K562 (cell line): ENCODE measurements at regions not wholly inside any gene's neighbourhood (a gene's known extent, or its start where the extent isn't known, plus 50 kb on each side); places are given as distances from the start of the nearest gene placed in this dataset.
"Not testable (repeated sequence)": the region's sequence is repeated elsewhere in the genome, so short reads cannot be mapped to it uniquely, and the experiment has no call there.

ENCODE experiments used
- ATAC-seq: fragments of 200-7000 bp; cut with Tn5 transposase; 3 replicates; pipeline ENCODE4 v1.9.1; 2020; ENCODE audit warnings: moderate library complexity
- BruUV-seq: library from RNA; stranded (reverse); fragments of 400-500 nt; replicated peaks from 2 replicates; lab custom pipeline; 2021; lab: Mats Ljungman, UMichigan
- CTCF ChIA-PET: fragments of 300-600 bp; formaldehyde crosslinking; extraction: SDS; loops from one replicate; lab custom pipeline; 2021; ENCODE audit warnings: low intra/inter-chr PET ratio; lab: Yijun Ruan, JAX
- POLR2A ChIA-PET: fragments of 300-600, 350-650 bp; sonication (Branson Sonifier 250); formaldehyde crosslinking; extraction: SDS; loops from one replicate; lab custom pipeline; 2021; ENCODE audit warnings: antibody characterized with exemption, inconsistent platforms; lab: Yijun Ruan, JAX
- DNase-seq, 4 experiments: peaks; one replicate each; pipeline versions ENCODE4 v3.0.0 to v3.0.0-alpha.2; 2011 to 2018; ENCODE audit warnings: low spot score in 3 of 4, mixed read lengths in 3 of 4; ENCODE audit errors: extremely low read depth in 1 of 4
- FAIRE-seq: peaks from 2 replicates; lab custom pipeline; 2011; peaks lifted over from hg19 to GRCh38; lab: Jason Lieb, UNC
- H2AFZ ChIP-seq: 2 replicates; pipeline ENCODE4 v1.6.0; 2011; ENCODE audit warnings: low read depth, low read length, control low read depth, inconsistent platforms
- H3K27ac ChIP-seq: fragments of 200-600 bp; 3 replicates; pipeline ENCODE4 v1.8.0; 2011; ENCODE audit warnings: low read depth, mild to moderate bottlenecking, control low read depth, inconsistent platforms, low read length, moderate library complexity, mixed read lengths; ENCODE audit errors: extremely low read depth
- H3K27me3 ChIP-seq, 2 experiments: fragments of 300-600 bp in 1 of 2; 2 replicates in 1 of 2; 3 replicates in 1 of 2; pipeline versions ENCODE4 v1.6.0 to v1.8.0; 2011; ENCODE audit warnings: inconsistent platforms in 2 of 2, low read length in 2 of 2, mild to moderate bottlenecking in 1 of 2, mixed read lengths in 1 of 2, moderate library complexity in 1 of 2; ENCODE audit not compliant: control insufficient read depth in 2 of 2, insufficient read depth in 2 of 2
- H3K36me3 ChIP-seq: fragments of 300-600 bp; 3 replicates; pipeline ENCODE4 v1.8.0; 2011; ENCODE audit warnings: mild to moderate bottlenecking, low read length, inconsistent platforms; ENCODE audit not compliant: control insufficient read depth, insufficient read depth
- H3K4me1 ChIP-seq, 2 experiments: fragments of 200-600 bp in 1 of 2; replicated peaks in 1 of 2; 2 replicates in 1 of 2; 3 replicates in 1 of 2; pipeline versions ENCODE4 v1.5.1 to v1.8.0; 2011; ENCODE audit warnings: inconsistent platforms in 2 of 2, low read length in 2 of 2, mild to moderate bottlenecking in 1 of 2, mixed read lengths in 1 of 2, moderate library complexity in 1 of 2; ENCODE audit not compliant: control insufficient read depth in 2 of 2, insufficient read depth in 2 of 2
- H3K4me2 ChIP-seq: 2 replicates; pipeline ENCODE4 v1.6.1; 2011; ENCODE audit warnings: low read length, control low read depth, inconsistent platforms, mixed read lengths; ENCODE audit not compliant: insufficient read depth
- H3K4me3 ChIP-seq: fragments of 200-600 bp; sonication (generic), shearing (Covaris generic); 2 replicates; pipeline ENCODE4 v1.5.1; 2016; ENCODE audit warnings: control low read depth, inconsistent platforms
- H3K79me2 ChIP-seq: fragments of 200-600 bp; 3 replicates; pipeline ENCODE4 v1.8.0; 2011; ENCODE audit warnings: low read length, inconsistent platforms; ENCODE audit not compliant: control insufficient read depth, insufficient read depth
- H3K9ac ChIP-seq, 2 experiments: 2 replicates each; pipeline versions ENCODE4 v1.6.0 to v1.6.1; 2011; ENCODE audit warnings: low read depth in 2 of 2, low read length in 2 of 2, control low read depth in 1 of 2, inconsistent platforms in 1 of 2, mild to moderate bottlenecking in 1 of 2, mixed read lengths in 1 of 2; ENCODE audit not compliant: insufficient read depth in 1 of 2
- H3K9me1 ChIP-seq: one replicate; pipeline ENCODE4 v1.6.0; 2011; ENCODE audit warnings: inconsistent platforms, mild to moderate bottlenecking, low read length, moderate library complexity; ENCODE audit not compliant: control insufficient read depth, insufficient read depth
- H3K9me3 ChIP-seq: replicated peaks from 2 replicates; pipeline ENCODE4 v1.5.1; 2011; ENCODE audit warnings: low read depth, low read length, inconsistent platforms; ENCODE audit not compliant: control insufficient read depth, insufficient read depth
- H4K20me1 ChIP-seq: replicated peaks from 2 replicates; pipeline ENCODE4 v1.6.1; 2011; ENCODE audit warnings: low read length, inconsistent platforms, mixed read lengths; ENCODE audit not compliant: control insufficient read depth, insufficient read depth
- MTA2 ChIP-seq: fragments of 450-650 bp; IDR thresholded peaks from 2 replicates; pipeline ENCODE4 v1.6.1; 2016; ENCODE audit warnings: low read depth
- RBM39 ChIP-seq: fragments of 200-400 bp; formaldehyde crosslinking; optimal IDR thresholded peaks from 2 replicates; pipeline ENCODE3; 2018; ENCODE audit warnings: low read depth, low read length
- SOX6 ChIP-seq: fragments of 450-650 bp; IDR thresholded peaks from 2 replicates; pipeline ENCODE4 v1.6.1; 2014; ENCODE audit warnings: mild to moderate bottlenecking
- TAF15 ChIP-seq: fragments of 200-400 bp; formaldehyde crosslinking; IDR thresholded peaks from 2 replicates; pipeline ENCODE4 v1.6.1; 2017; ENCODE audit warnings: mild to moderate bottlenecking, low read depth, low read length, moderate library complexity
- WGBS: fragments of 100-300 bp; shearing (Covaris generic); methylation state at CpG from one replicate; pipeline ENCODE4 v1.1.6; 2016; ENCODE audit warnings: low coverage, mixed read lengths; ENCODE audit not compliant: insufficient coverage; ENCODE audit errors: missing lambda C conversion rate; 5-methylcytosine and 5-hydroxymethylcytosine counted together
- in situ Hi-C: fragments of 300-500 bp; cut with MboI; formaldehyde crosslinking; loops from 4 replicates; pipeline ENCODE4 v1.15.0; 2018; ENCODE audit warnings: inconsistent platforms, mixed read lengths
- intact Hi-C: fragments of 100-400 bp; cut with micrococcal nuclease; formaldehyde crosslinking; loops from 2 replicates; pipeline ENCODE4 v1.14.2; 2022
- TF ChIP-seq, protein P1 (sequence below): fragments of 200-600 bp; sonication (generic); IDR thresholded peaks from one replicate; pipeline ENCODE4 v1.6.1; 2012; ENCODE audit warnings: mild to moderate bottlenecking, low read depth, low read length, inconsistent platforms
- TF ChIP-seq, protein P2 (sequence below): fragments of 450-650 bp; formaldehyde crosslinking; IDR thresholded peaks from 2 replicates; pipeline ENCODE4 v1.4.0; 2020; ENCODE audit warnings: mild to moderate bottlenecking, moderate library complexity
- TF ChIP-seq, protein P3 (sequence below): fragments of 450-650 bp; IDR thresholded peaks from one replicate; pipeline ENCODE4 v1.6.1; 2018; ENCODE audit warnings: mild to moderate bottlenecking, moderate library complexity; ENCODE audit not compliant: partially characterized antibody

- TF ChIP-seq, protein P1, sequence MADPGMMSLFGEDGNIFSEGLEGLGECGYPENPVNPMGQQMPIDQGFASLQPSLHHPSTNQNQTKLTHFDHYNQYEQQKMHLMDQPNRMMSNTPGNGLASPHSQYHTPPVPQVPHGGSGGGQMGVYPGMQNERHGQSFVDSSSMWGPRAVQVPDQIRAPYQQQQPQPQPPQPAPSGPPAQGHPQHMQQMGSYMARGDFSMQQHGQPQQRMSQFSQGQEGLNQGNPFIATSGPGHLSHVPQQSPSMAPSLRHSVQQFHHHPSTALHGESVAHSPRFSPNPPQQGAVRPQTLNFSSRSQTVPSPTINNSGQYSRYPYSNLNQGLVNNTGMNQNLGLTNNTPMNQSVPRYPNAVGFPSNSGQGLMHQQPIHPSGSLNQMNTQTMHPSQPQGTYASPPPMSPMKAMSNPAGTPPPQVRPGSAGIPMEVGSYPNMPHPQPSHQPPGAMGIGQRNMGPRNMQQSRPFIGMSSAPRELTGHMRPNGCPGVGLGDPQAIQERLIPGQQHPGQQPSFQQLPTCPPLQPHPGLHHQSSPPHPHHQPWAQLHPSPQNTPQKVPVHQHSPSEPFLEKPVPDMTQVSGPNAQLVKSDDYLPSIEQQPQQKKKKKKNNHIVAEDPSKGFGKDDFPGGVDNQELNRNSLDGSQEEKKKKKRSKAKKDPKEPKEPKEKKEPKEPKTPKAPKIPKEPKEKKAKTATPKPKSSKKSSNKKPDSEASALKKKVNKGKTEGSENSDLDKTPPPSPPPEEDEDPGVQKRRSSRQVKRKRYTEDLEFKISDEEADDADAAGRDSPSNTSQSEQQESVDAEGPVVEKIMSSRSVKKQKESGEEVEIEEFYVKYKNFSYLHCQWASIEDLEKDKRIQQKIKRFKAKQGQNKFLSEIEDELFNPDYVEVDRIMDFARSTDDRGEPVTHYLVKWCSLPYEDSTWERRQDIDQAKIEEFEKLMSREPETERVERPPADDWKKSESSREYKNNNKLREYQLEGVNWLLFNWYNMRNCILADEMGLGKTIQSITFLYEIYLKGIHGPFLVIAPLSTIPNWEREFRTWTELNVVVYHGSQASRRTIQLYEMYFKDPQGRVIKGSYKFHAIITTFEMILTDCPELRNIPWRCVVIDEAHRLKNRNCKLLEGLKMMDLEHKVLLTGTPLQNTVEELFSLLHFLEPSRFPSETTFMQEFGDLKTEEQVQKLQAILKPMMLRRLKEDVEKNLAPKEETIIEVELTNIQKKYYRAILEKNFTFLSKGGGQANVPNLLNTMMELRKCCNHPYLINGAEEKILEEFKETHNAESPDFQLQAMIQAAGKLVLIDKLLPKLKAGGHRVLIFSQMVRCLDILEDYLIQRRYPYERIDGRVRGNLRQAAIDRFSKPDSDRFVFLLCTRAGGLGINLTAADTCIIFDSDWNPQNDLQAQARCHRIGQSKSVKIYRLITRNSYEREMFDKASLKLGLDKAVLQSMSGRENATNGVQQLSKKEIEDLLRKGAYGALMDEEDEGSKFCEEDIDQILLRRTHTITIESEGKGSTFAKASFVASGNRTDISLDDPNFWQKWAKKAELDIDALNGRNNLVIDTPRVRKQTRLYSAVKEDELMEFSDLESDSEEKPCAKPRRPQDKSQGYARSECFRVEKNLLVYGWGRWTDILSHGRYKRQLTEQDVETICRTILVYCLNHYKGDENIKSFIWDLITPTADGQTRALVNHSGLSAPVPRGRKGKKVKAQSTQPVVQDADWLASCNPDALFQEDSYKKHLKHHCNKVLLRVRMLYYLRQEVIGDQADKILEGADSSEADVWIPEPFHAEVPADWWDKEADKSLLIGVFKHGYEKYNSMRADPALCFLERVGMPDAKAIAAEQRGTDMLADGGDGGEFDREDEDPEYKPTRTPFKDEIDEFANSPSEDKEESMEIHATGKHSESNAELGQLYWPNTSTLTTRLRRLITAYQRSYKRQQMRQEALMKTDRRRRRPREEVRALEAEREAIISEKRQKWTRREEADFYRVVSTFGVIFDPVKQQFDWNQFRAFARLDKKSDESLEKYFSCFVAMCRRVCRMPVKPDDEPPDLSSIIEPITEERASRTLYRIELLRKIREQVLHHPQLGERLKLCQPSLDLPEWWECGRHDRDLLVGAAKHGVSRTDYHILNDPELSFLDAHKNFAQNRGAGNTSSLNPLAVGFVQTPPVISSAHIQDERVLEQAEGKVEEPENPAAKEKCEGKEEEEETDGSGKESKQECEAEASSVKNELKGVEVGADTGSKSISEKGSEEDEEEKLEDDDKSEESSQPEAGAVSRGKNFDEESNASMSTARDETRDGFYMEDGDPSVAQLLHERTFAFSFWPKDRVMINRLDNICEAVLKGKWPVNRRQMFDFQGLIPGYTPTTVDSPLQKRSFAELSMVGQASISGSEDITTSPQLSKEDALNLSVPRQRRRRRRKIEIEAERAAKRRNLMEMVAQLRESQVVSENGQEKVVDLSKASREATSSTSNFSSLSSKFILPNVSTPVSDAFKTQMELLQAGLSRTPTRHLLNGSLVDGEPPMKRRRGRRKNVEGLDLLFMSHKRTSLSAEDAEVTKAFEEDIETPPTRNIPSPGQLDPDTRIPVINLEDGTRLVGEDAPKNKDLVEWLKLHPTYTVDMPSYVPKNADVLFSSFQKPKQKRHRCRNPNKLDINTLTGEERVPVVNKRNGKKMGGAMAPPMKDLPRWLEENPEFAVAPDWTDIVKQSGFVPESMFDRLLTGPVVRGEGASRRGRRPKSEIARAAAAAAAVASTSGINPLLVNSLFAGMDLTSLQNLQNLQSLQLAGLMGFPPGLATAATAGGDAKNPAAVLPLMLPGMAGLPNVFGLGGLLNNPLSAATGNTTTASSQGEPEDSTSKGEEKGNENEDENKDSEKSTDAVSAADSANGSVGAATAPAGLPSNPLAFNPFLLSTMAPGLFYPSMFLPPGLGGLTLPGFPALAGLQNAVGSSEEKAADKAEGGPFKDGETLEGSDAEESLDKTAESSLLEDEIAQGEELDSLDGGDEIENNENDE, result no peak
- TF ChIP-seq, protein P2, sequence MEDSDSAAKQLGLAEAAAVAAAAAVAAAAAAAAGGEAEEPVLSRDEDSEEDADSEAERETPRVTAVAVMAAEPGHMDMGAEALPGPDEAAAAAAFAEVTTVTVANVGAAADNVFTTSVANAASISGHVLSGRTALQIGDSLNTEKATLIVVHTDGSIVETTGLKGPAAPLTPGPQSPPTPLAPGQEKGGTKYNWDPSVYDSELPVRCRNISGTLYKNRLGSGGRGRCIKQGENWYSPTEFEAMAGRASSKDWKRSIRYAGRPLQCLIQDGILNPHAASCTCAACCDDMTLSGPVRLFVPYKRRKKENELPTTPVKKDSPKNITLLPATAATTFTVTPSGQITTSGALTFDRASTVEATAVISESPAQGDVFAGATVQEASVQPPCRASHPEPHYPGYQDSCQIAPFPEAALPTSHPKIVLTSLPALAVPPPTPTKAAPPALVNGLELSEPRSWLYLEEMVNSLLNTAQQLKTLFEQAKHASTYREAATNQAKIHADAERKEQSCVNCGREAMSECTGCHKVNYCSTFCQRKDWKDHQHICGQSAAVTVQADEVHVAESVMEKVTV (CRISPR knock-in tag), result peak; percentile 70
- TF ChIP-seq TAF15 (no peak), SOX6 (peak; percentile 97), MTA2 (no peak), RBM39 (no peak)
- TF ChIP-seq, protein P3, sequence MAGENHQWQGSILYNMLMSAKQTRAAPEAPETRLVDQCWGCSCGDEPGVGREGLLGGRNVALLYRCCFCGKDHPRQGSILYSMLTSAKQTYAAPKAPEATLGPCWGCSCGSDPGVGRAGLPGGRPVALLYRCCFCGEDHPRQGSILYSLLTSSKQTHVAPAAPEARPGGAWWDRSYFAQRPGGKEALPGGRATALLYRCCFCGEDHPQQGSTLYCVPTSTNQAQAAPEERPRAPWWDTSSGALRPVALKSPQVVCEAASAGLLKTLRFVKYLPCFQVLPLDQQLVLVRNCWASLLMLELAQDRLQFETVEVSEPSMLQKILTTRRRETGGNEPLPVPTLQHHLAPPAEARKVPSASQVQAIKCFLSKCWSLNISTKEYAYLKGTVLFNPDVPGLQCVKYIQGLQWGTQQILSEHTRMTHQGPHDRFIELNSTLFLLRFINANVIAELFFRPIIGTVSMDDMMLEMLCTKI, result no peak
Measured at GRCh38 chr9:97109194-97109811, 70.4 kb upstream of the CTSV start (continued).

DNA sequence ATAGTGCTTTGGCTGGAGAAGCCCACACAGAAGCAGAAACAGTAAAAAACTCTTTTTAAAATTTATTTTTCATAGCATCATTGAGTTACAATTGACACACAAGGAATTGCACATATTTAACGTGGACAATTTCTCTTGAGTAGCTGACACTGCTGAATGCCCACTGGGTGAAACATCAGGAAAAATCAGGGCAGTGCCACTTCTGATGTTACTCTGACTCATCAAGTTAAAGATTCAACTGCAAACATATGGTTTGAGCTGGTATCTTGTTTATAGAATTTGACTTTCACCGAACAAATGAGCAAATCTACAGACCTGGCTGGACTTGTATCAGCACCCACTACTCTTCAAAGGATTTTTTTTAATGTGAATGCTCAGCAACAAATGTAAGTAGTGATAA, 66.3 kb upstream of the CTSV start:
- intact Hi-C loops, result loop anchor here (10.0 kb wide), 1 partner anchor 660 kb away; no protein-coding TSS in a partner anchor
- H4K20me1 ChIP-seq, H3K79me2 ChIP-seq, H3K36me3 ChIP-seq, H2AFZ ChIP-seq, ATAC-seq, H3K4me1 ChIP-seq, H3K4me3 ChIP-seq, H3K27me3 ChIP-seq, H3K9ac ChIP-seq, H3K27ac ChIP-seq, BruUV-seq, POLR2A ChIA-PET, CTCF ChIA-PET, H3K9me1 ChIP-seq, H3K9me3 ChIP-seq, in situ Hi-C loops, FAIRE-seq, DNase-seq, H3K4me2 ChIP-seq: not testable (repeated sequence)
- 0% methylated on average over 2 of the region's 2 CpGs for WGBS
